Chondrocyte (in vitro differentiated cells): ENCODE measurements at regions not wholly inside any gene's neighbourhood (a gene's known extent, or its start where the extent isn't known, plus 50 kb on each side); places are given as distances from the start of the nearest gene placed in this dataset.
A peak's percentile ranks its signal among the peaks of the same experiment; 100 is the strongest.

ENCODE experiments used
- DNase-seq: peaks from one replicate; pipeline ENCODE4 v3.0.0; 2021; ENCODE audit warnings: mixed read lengths, low spot score
- H3K27ac Mint-ChIP-seq: one replicate; pipeline ENCODE4 v1.8.0; 2021; ENCODE audit warnings: mild to moderate bottlenecking, moderate library complexity, mixed read lengths; ENCODE audit not compliant: unreplicated experiment
- H3K27me3 Mint-ChIP-seq: 2 replicates; pipeline ENCODE4 v1.8.0; 2021; ENCODE audit warnings: low read depth, mixed read lengths
- H3K36me3 Mint-ChIP-seq: 2 replicates; pipeline ENCODE4 v1.8.0; 2021; ENCODE audit warnings: low read depth, mixed read lengths
- H3K4me1 Mint-ChIP-seq: 2 replicates; pipeline ENCODE4 v1.8.0; 2021; ENCODE audit warnings: low read depth, mild to moderate bottlenecking, mixed read lengths
- H3K4me3 Mint-ChIP-seq: one replicate; pipeline ENCODE4 v1.8.0; 2021; ENCODE audit warnings: mild to moderate bottlenecking, moderate library complexity, mixed read lengths; ENCODE audit not compliant: unreplicated experiment
- H3K9me3 Mint-ChIP-seq: 2 replicates; pipeline ENCODE4 v1.8.0; 2021; ENCODE audit warnings: low read depth, mixed read lengths
- CTCF ChIP-seq: fragments of 200-600 bp; sonication (generic); IDR thresholded peaks from 2 replicates; pipeline ENCODE4 v1.5.0; 2021; ENCODE audit warnings: antibody characterized with exemption, mild to moderate bottlenecking, moderate library complexity

- peaks cover 8% of the 10 kb centered on the region for H3K4me1 Mint-ChIP-seq
- H3K36me3 Mint-ChIP-seq: no peaks in the 10 kb centered on the region
- H3K27me3 Mint-ChIP-seq: peaks cover 43% of the 10 kb centered on the region
- DNase-seq: no peak
- H3K4me3 Mint-ChIP-seq: no peak overlapping the region
- TF ChIP-seq CTCF: no peak
- H3K27ac Mint-ChIP-seq: no peak overlapping the region
- no peaks in the 10 kb centered on the region for H3K9me3 Mint-ChIP-seq
Observed at GRCh38 chr4:164379694-164380093, 374.2 kb upstream of the SMIM31 start.

DNA sequence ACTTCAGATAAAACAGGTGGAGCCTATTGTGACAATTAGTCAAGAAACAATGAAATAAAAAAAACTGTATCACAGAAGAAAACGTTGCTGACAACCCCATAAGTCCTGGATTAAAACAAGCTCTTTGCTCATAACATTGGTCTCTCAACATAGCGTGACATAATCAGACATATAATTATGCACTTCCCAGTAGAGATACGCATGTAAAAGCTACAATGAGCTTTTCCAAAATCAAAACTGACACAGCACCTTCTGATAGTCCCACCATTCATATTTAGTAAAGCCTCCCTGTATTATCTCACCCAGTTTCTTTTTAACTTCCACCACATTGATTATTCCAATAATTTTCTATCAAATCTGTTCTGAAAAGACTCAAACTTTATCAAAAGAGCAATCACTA, 372.1 kb upstream of the SMIM31 start:
- no peak overlapping the region for H3K4me3 Mint-ChIP-seq
- no peaks in the 10 kb centered on the region for H3K9me3 Mint-ChIP-seq
- no peaks in the 10 kb centered on the region for H3K36me3 Mint-ChIP-seq
- no peak for DNase-seq
- peaks cover 45% of the 10 kb centered on the region for H3K27me3 Mint-ChIP-seq
- H3K4me1 Mint-ChIP-seq: peaks cover 8% of the 10 kb centered on the region
- TF ChIP-seq CTCF: no peak
- H3K27ac Mint-ChIP-seq: no peak overlapping the region

DNA sequence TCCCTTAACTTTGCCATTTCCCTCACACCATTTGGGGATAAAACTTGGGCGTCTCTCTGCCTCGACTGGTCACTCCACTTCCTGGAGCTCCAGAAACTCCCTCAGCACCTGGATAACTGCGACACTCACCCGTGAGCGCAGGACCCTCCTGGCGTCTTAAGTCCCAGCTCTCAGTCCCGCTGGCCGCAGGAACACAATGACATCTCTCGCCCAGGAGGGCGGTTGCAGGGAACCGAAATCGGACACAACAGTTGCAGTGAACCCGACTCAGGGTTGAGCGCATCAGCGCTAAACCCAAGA, 370.9 kb upstream of the SMIM31 start:
- Mint-ChIP-seq H3K36me3 (no peaks in the 10 kb centered on the region), H3K27me3 (peaks cover 48% of the 10 kb centered on the region), H3K27ac (no peak overlapping the region), H3K9me3 (no peaks in the 10 kb centered on the region), H3K4me1 (peaks cover 8% of the 10 kb centered on the region), H3K4me3 (peak overlapping the region; percentile 76)
- no peak for DNase-seq
- TF ChIP-seq CTCF: no peak

- H3K27ac Mint-ChIP-seq: no peak overlapping the region
Observed at GRCh38 chr4:164383358-164384220, 370.3 kb upstream of the SMIM31 start.

GRCh38 chr4:164384416-164384815, 369.5 kb upstream of the SMIM31 start:
- H3K4me1 Mint-ChIP-seq: peaks cover 8% of the 10 kb centered on the region
- H3K9me3 Mint-ChIP-seq: no peaks in the 10 kb centered on the region
- H3K36me3 Mint-ChIP-seq: no peaks in the 10 kb centered on the region
- DNase-seq: no peak
- H3K4me3 Mint-ChIP-seq: peak overlapping the region; percentile 31
- H3K27ac Mint-ChIP-seq: no peak overlapping the region
- peaks cover 50% of the 10 kb centered on the region for H3K27me3 Mint-ChIP-seq
- TF ChIP-seq CTCF: no peak

More at GRCh38 chr4:164383358-164384220, 370.3 kb upstream of the SMIM31 start:
- peak; percentile 75 for TF ChIP-seq CTCF
- peak; percentile 82 for DNase-seq
- H3K27me3 Mint-ChIP-seq: peaks cover 50% of the 10 kb centered on the region
- peak overlapping the region; percentile 76 for H3K4me3 Mint-ChIP-seq
- peaks cover 8% of the 10 kb centered on the region for H3K4me1 Mint-ChIP-seq
- H3K36me3 Mint-ChIP-seq: no peaks in the 10 kb centered on the region
- H3K9me3 Mint-ChIP-seq: no peaks in the 10 kb centered on the region
